Activated CD8-positive, alpha-beta T cell treated with anti-CD3 and anti-CD28 coated beads for 36 hours (primary cell): ENCODE measurements at regions not wholly inside any gene's neighbourhood (a gene's known extent, or its start where the extent isn't known, plus 50 kb on each side); places are given as distances from the start of the nearest gene placed in this dataset.

Source experiments
- ATAC-seq: fragments of 200-7000 bp; cut with Tn5 transposase; one replicate; pipeline ENCODE4 v1.10.0; 2021; ENCODE audit warnings: mild to moderate bottlenecking, moderate library complexity
- CTCF ChIA-PET: fragments of 350-600 bp; sonication (Branson Sonifier 250); formaldehyde crosslinking; loops from one replicate; lab custom pipeline; 2021; ENCODE audit warnings: antibody characterized with exemption; lab: Charles Lee
- POLR2A ChIA-PET: fragments of 350-600 bp; sonication (Branson Sonifier 250); formaldehyde crosslinking; loops from one replicate; lab custom pipeline; 2021; ENCODE audit warnings: antibody characterized with exemption; lab: Charles Lee
- DNase-seq: peaks from one replicate; pipeline ENCODE4 v3.0.0-alpha.2; 2020
- H3K27ac Mint-ChIP-seq: one replicate; pipeline ENCODE4 v1.8.0; 2021; ENCODE audit warnings: mild to moderate bottlenecking, mixed read lengths
- H3K27me3 Mint-ChIP-seq: one replicate; pipeline ENCODE4 v1.8.0; 2021; ENCODE audit warnings: mixed read lengths
- H3K36me3 Mint-ChIP-seq: one replicate; pipeline ENCODE4 v1.8.0; 2021; ENCODE audit warnings: low read depth, mixed read lengths
- H3K4me1 Mint-ChIP-seq: one replicate; pipeline ENCODE4 v1.8.0; 2021; ENCODE audit warnings: low read depth, mixed read lengths
- H3K4me3 Mint-ChIP-seq: one replicate; pipeline ENCODE4 v1.8.0; 2021; ENCODE audit warnings: mild to moderate bottlenecking, moderate library complexity, mixed read lengths
- H3K9me3 Mint-ChIP-seq: one replicate; pipeline ENCODE4 v1.8.0; 2021; ENCODE audit warnings: mixed read lengths
- intact Hi-C: fragments of 100-400 bp; cut with micrococcal nuclease; formaldehyde crosslinking; loops from one replicate; pipeline ENCODE4 v1.10.0; 2022
- TF ChIP-seq, protein P1 (sequence below): fragments of 200-600 bp; IDR thresholded peaks from one replicate; pipeline ENCODE4 v1.8.0; 2022; ENCODE audit warnings: antibody characterized with exemption, mild to moderate bottlenecking

DNA sequence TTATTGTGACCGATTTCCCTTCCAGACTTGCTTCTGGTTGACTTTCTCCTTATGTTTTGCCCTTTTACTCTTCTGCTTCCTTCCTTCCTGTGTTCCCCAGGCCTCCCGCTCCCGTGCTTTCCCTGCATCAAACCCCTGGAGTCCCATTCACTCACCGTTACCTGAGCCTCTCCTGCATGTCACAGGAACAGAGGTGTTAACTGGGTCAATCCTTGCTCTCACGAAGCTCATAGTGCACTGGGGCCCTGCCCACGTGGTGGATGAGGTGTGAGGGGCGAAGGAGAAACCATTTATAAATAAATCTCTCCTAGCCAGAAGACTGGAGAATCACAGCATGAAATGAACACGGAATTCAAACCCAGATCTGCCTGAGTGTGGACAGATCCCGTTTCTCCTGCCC is 83.1 kb upstream of the MSX1 start:
- ATAC-seq (no peak), DNase-seq (no peak)
- H3K4me1 Mint-ChIP-seq, result no peaks in the 10 kb centered on the region
- intact Hi-C loops, result no loop called here
- H3K27ac Mint-ChIP-seq, result no peak overlapping the region
- H3K36me3 Mint-ChIP-seq, result no peaks in the 10 kb centered on the region
- TF ChIP-seq, protein P1, sequence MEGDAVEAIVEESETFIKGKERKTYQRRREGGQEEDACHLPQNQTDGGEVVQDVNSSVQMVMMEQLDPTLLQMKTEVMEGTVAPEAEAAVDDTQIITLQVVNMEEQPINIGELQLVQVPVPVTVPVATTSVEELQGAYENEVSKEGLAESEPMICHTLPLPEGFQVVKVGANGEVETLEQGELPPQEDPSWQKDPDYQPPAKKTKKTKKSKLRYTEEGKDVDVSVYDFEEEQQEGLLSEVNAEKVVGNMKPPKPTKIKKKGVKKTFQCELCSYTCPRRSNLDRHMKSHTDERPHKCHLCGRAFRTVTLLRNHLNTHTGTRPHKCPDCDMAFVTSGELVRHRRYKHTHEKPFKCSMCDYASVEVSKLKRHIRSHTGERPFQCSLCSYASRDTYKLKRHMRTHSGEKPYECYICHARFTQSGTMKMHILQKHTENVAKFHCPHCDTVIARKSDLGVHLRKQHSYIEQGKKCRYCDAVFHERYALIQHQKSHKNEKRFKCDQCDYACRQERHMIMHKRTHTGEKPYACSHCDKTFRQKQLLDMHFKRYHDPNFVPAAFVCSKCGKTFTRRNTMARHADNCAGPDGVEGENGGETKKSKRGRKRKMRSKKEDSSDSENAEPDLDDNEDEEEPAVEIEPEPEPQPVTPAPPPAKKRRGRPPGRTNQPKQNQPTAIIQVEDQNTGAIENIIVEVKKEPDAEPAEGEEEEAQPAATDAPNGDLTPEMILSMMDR, result no peak
- ChIA-PET POLR2A (no interaction called here), CTCF (no interaction called here)
- peaks cover 2% of the 10 kb centered on the region for H3K27me3 Mint-ChIP-seq
- no peak overlapping the region for H3K4me3 Mint-ChIP-seq
- no peaks in the 10 kb centered on the region for H3K9me3 Mint-ChIP-seq

DNA sequence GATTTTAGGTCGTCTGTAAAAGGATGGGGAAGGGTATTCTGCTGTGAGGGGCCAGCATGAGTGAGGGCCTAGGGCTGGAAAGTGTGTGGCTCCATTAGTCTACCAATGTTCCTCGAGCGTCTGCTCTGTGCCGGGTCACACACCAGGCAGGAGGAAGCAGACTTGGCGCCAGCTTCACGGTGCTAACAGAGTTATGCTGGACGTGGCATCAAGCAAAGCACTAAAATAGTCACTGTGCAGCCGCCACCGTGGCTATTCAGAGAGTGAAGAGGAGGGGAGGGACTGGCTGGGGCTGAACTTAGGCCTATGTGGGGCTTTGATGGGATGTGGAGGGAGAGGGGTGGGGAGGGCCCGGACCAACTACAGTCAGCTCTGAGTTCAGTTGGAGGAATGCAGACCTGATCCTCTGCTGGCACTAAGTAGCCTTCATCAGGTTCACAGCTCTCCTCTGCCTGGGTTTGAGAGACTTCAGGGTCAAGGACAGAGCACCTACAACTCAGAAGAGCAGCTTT is 83.9 kb upstream of the MSX1 start:
- H3K4me3 Mint-ChIP-seq, result no peak overlapping the region
- ATAC-seq, result no peak
- ChIA-PET POLR2A (no interaction called here), CTCF (no interaction called here)
- intact Hi-C loops, result no loop called here
- no peaks in the 10 kb centered on the region for H3K9me3 Mint-ChIP-seq
- DNase-seq, result no peak
- no peak overlapping the region for H3K27ac Mint-ChIP-seq
- H3K4me1 Mint-ChIP-seq, result no peaks in the 10 kb centered on the region
- TF ChIP-seq, protein P1, result no peak
- peaks cover 2% of the 10 kb centered on the region for H3K27me3 Mint-ChIP-seq
- H3K36me3 Mint-ChIP-seq, result no peaks in the 10 kb centered on the region

- Mint-ChIP-seq H3K36me3 (no peaks in the 10 kb centered on the region), H3K27me3 (no peaks in the 10 kb centered on the region), H3K9me3 (no peaks in the 10 kb centered on the region), H3K27ac (no peak overlapping the region), H3K4me3 (no peak overlapping the region), H3K4me1 (no peaks in the 10 kb centered on the region)
- no peak for ATAC-seq
- intact Hi-C loops, result no loop called here
- TF ChIP-seq, protein P1, result no peak
- ChIA-PET CTCF (no interaction called here), POLR2A (interaction anchor here (0.9 kb wide), 1 partner anchor 11 kb away, joined by 3 read pairs; no protein-coding TSS in a partner anchor)
- no peak for DNase-seq
Observed at GRCh38 chr4:4772534-4772933, 86.9 kb upstream of the MSX1 start.

DNA sequence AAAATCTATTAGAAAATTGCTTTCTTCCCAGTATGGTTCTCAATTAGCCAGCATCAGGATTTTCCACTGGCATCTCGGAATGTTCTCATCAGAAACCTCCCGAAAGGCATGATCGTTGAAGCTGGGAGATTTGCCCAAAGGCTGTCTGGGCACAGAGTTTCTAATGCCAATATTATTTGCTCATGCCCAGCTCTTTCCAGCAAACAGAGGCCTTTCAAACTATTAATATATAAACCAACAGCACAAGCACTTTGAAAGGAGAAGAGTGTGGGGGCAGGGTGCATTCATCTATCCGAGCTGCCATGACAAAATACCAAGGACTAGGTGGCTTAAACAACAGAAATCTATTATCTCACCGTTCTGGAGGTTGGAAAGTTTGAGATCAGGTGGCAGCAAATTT is 88.3 kb upstream of the MSX1 start:
- DNase-seq, result no peak
- Mint-ChIP-seq H3K27me3 (no peaks in the 10 kb centered on the region), H3K4me3 (no peak overlapping the region), H3K4me1 (no peaks in the 10 kb centered on the region), H3K27ac (no peak overlapping the region), H3K36me3 (no peaks in the 10 kb centered on the region), H3K9me3 (peaks cover 4% of the 10 kb centered on the region)
- POLR2A ChIA-PET, result no interaction called here
- TF ChIP-seq, protein P1, result no peak
- no peak for ATAC-seq
- intact Hi-C loops, result no loop called here
- CTCF ChIA-PET, result no interaction called here

- TF ChIP-seq, protein P1, result no peak
- peaks cover 4% of the 10 kb centered on the region for H3K9me3 Mint-ChIP-seq
- ATAC-seq, result no peak
- intact Hi-C loops, result no loop called here
- no peaks in the 10 kb centered on the region for H3K36me3 Mint-ChIP-seq
- H3K27ac Mint-ChIP-seq, result no peak overlapping the region
- ChIA-PET CTCF (no interaction called here), POLR2A (no interaction called here)
- no peaks in the 10 kb centered on the region for H3K4me1 Mint-ChIP-seq
- H3K4me3 Mint-ChIP-seq, result no peak overlapping the region
- H3K27me3 Mint-ChIP-seq, result no peaks in the 10 kb centered on the region
- DNase-seq, result no peak
Observed at GRCh38 chr4:4770610-4771009, 88.9 kb upstream of the MSX1 start.
